Neutrophil (primary cell): ENCODE measurements at regions not wholly inside any gene's neighbourhood (a gene's known extent, or its start where the extent isn't known, plus 50 kb on each side); places are given as distances from the start of the nearest gene placed in this dataset.

Experiments used
- H3K27ac ChIP-seq: fragments of 200-600 bp; sonication (generic); 2 replicates; pipeline ENCODE4 v1.5.1; 2016; ENCODE audit warnings: mild to moderate bottlenecking, moderate library complexity
- H3K27me3 ChIP-seq: fragments of 200-600 bp; sonication (generic); 2 replicates; pipeline ENCODE4 v1.6.0; 2016; ENCODE audit warnings: mild to moderate bottlenecking
- H3K36me3 ChIP-seq: fragments of 200-600 bp; sonication (generic); 2 replicates; pipeline ENCODE4 v1.5.1; 2017
- H3K4me1 ChIP-seq, 2 experiments: fragments of 200-600 bp in 1 of 2; sonication (generic) in 1 of 2; 1 replicate in 1 of 2; 2 replicates in 1 of 2; pipeline versions ENCODE4 v1.5.1 to v1.6.1; 2013 to 2016; ENCODE audit warnings: low read depth in 1 of 2, low read length in 1 of 2, mild to moderate bottlenecking in 1 of 2, moderate library complexity in 1 of 2; ENCODE audit not compliant: control insufficient read depth in 1 of 2, insufficient read depth in 1 of 2
- H3K4me3 ChIP-seq, 2 experiments: fragments of 200-600 bp in 1 of 2; sonication (generic) in 1 of 2; 1 replicate in 1 of 2; 2 replicates in 1 of 2; pipeline ENCODE4 v1.5.1; 2013 to 2016; ENCODE audit warnings: low read depth in 1 of 2, low read length in 1 of 2, mild to moderate bottlenecking in 1 of 2, moderate library complexity in 1 of 2
- H3K9me3 ChIP-seq: fragments of 200-600 bp; sonication (generic); 2 replicates; pipeline ENCODE4 v1.5.1; 2016
- CTCF ChIP-seq: fragments of 200-600 bp; sonication (generic); IDR thresholded peaks from 2 replicates; pipeline ENCODE4 v1.5.1; 2016; ENCODE audit warnings: antibody characterized with exemption

DNA sequence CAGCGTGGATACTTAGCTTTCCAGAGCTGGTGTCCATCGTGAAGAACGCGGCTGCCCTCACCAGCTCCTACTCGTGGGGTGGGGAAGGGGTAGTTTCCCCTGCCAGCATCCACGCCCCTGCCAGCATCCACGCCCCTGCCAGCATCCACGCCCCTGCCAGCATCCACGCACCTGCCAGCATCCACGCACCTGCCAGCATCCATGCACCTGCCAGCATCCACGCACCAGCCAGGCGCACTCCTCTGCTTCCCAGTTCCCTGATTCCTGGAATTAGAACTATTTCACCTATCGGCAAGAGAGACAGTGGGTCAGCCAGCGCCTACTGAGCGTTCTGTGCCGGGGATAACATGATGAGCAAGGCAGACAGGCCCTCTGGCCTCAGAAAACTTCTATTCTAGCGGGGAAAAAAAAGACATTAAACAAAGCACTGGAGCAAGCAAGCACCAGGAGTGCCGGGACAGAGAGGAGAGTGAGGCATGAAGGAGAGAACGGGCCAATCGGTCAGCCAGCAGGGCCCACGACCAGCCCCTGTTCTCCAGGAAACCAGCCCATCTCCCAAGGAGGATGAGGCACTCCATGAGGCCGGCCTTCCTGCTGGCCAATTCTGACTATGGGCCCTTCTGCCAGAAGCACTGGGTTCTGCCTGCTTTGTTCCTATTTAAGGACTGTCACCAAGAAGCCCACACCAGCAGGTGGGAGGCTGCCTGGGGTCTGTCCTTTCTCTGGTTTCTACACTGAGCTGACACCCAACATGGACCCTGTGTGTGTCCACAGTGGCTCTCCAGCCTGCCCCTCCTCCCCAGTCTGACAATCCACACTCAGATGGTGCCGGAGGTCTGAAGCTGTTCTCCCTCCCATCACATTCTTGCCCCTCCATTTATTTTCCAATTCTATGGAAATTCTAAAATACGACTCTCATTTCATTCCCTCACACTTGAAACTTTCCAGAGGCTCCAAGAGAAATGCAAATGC is 78.4 kb upstream of the SALL3 start:
- Histone ChIP-seq H3K27ac (no peak overlapping the region), H3K36me3 (no peaks in the 10 kb centered on the region), H3K4me3 (no peak overlapping the region), H3K4me1 (no peaks in the 10 kb centered on the region), H3K9me3 (no peaks in the 10 kb centered on the region), H3K27me3 (no peaks in the 10 kb centered on the region)
- no peak for TF ChIP-seq CTCF

DNA sequence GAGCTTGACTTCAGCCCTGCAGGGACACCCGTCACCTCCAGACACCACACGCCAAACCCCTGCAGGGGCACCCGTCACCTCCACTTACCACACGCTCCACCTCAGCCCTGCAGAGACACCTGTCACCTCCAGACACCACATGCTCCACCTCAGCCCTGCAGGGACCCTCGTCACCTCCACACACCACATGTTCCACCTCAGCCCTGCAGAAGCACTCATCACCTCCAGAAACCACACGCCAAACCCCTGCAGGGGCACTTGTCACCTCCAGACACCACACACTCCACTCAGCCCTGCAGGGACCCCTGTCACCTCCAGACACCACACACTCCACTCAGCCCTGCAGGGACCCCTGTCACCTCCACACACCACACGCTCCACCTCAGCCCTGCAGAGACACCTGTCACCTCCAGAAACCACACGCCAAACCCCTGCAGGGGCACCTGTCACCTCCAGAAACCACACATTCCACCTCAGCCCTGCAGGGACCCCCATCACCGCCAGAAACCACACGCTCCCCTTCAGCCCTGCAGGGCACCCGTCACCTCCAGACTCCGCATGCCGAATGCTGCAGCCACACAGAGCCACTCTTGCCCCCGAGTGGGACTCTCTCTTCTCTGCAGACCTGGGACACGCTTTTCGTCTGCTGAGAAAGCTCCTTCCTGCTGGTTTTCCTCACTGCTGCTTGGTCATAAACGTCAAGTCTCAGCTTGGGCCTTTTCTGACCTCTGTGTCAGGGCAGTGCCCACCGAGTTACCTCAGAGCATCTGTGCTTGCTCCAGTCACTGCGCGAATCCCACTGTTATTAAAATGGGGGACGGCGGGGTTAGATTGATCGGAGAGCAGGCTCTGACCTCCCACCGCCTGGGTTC is 77.5 kb upstream of the SALL3 start:
- Histone ChIP-seq H3K4me1 (no peaks in the 10 kb centered on the region), H3K27me3 (no peaks in the 10 kb centered on the region), H3K36me3 (no peaks in the 10 kb centered on the region), H3K4me3 (no peak overlapping the region), H3K9me3 (no peaks in the 10 kb centered on the region), H3K27ac (no peak overlapping the region)
- TF ChIP-seq CTCF, result no peak

GRCh38 chr18:78902795-78903435 is 76.7 kb upstream of the SALL3 start:
- Histone ChIP-seq H3K4me1 (no peaks in the 10 kb centered on the region), H3K27ac (no peak overlapping the region), H3K9me3 (no peaks in the 10 kb centered on the region), H3K36me3 (no peaks in the 10 kb centered on the region), H3K4me3 (no peak overlapping the region), H3K27me3 (no peaks in the 10 kb centered on the region)
- TF ChIP-seq CTCF, result no peak

GRCh38 chr18:78903436-78904178 is 76.0 kb upstream of the SALL3 start:
- Histone ChIP-seq H3K4me1 (no peaks in the 10 kb centered on the region), H3K4me3 (no peak overlapping the region)
- TF ChIP-seq CTCF, result no peak

DNA sequence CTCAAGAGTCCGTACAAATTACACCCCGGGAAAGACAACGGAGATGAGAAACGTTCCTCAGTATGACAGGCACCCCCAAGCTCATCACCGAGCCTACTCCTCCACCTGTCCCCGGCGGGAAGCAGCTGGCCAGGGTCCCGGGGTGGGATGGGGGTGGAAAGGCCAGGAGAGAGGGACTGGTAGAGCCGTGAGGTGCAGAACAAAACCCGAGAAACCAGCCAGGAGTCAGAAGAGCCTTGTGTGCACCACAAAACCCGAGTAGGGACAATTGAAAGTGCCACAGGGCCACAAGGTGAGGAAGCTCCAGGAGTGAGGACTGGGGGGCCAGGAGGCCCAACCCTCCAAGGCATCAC is 75.5 kb upstream of the SALL3 start:
- Histone ChIP-seq H3K4me3 (no peak overlapping the region), H3K27me3 (no peaks in the 10 kb centered on the region), H3K36me3 (no peaks in the 10 kb centered on the region), H3K27ac (no peak overlapping the region), H3K9me3 (no peaks in the 10 kb centered on the region), H3K4me1 (no peaks in the 10 kb centered on the region)
- no peak for TF ChIP-seq CTCF

More at GRCh38 chr18:78903436-78904178, 76.0 kb upstream of the SALL3 start:
- H3K36me3 ChIP-seq, result no peaks in the 10 kb centered on the region
- H3K9me3 ChIP-seq, result no peaks in the 10 kb centered on the region
- no peak overlapping the region for H3K27ac ChIP-seq
- H3K27me3 ChIP-seq, result no peaks in the 10 kb centered on the region
